HuH-7 (cell line): ENCODE measurements at regions not wholly inside any gene's neighbourhood (a gene's known extent, or its start where the extent isn't known, plus 50 kb on each side); places are given as distances from the start of the nearest gene placed in this dataset.
"Not testable (repeated sequence)": the region's sequence is repeated elsewhere in the genome, so short reads cannot be mapped to it uniquely, and the experiment has no call there.

ENCODE experiments used
- DNase-seq: peaks from one replicate; pipeline ENCODE4 v3.0.0; 2011; ENCODE audit warnings: low spot score

GRCh38 chr20:1810926-1811620 lies 84.1 kb upstream of the SIRPA start:
- DNase-seq, result no peak

- no peak for DNase-seq
Measured at GRCh38 chr20:1810572-1810925, 84.7 kb upstream of the SIRPA start.

GRCh38 chr20:1809611-1810510 lies 85.3 kb upstream of the SIRPA start:
- DNase-seq, result no peak

- DNase-seq, result no peak
Measured at GRCh38 chr20:1809131-1809572, 86.1 kb upstream of the SIRPA start.

GRCh38 chr20:1808101-1808500 lies 87.1 kb upstream of the SIRPA start:
- no peak for DNase-seq

GRCh38 chr20:1807394-1807793 lies 87.8 kb upstream of the SIRPA start:
- no peak for DNase-seq

- no peak for DNase-seq
Measured at GRCh38 chr20:1806456-1806855, 88.8 kb upstream of the SIRPA start.

GRCh38 chr20:1805816-1806215 lies 89.4 kb upstream of the SIRPA start:
- no peak for DNase-seq

- DNase-seq, result no peak
Measured at GRCh38 chr20:1805161-1805581, 90.0 kb upstream of the SIRPA start.

- DNase-seq, result no peak
Measured at GRCh38 chr20:1804554-1804956, 90.7 kb upstream of the SIRPA start.

- no peak for DNase-seq
Measured at GRCh38 chr20:1803932-1804501, 91.2 kb upstream of the SIRPA start.

GRCh38 chr20:1803061-1803931 lies 91.9 kb upstream of the SIRPA start:
- peak; percentile 58 for DNase-seq

- peak; percentile 91 for DNase-seq
Measured at GRCh38 chr20:1802385-1803060, 92.7 kb upstream of the SIRPA start.

GRCh38 chr20:1801929-1802306 lies 93.3 kb upstream of the SIRPA start:
- no peak for DNase-seq

- no peak for DNase-seq
Measured at GRCh38 chr20:1801225-1801928, 93.8 kb upstream of the SIRPA start.

GRCh38 chr20:1800777-1801176 lies 94.4 kb upstream of the SIRPA start:
- DNase-seq, result no peak

GRCh38 chr20:1800180-1800579 lies 95.0 kb upstream of the SIRPA start:
- DNase-seq, result no peak

- not testable (repeated sequence) for DNase-seq
Measured at GRCh38 chr20:1799746-1800145, 95.5 kb upstream of the SIRPA start.

GRCh38 chr20:1798982-1799381 lies 96.2 kb upstream of the SIRPA start:
- DNase-seq, result no peak

GRCh38 chr20:1793821-1794220 lies 101.4 kb upstream of the SIRPA start:
- no peak for DNase-seq

GRCh38 chr20:1792274-1792673 lies 102.9 kb upstream of the SIRPA start:
- no peak for DNase-seq
